ENCODE measurements at regions not wholly inside any gene's neighbourhood (a gene's known extent, or its start where the extent isn't known, plus 50 kb on each side); places are given as distances from the start of the nearest gene placed in this dataset.
"Not testable (repeated sequence)": the region's sequence is repeated elsewhere in the genome, so short reads cannot be mapped to it uniquely, and the experiment has no call there.

GRCh38 chr6:87754828-87755227 is 52.8 kb upstream of the AKIRIN2 start:
- intact Hi-C loops (cut with DNase I): no loop called here
- ATAC-seq (no peak), DNase-seq (ENCODE audit: low spot score) (no peak)

DNA sequence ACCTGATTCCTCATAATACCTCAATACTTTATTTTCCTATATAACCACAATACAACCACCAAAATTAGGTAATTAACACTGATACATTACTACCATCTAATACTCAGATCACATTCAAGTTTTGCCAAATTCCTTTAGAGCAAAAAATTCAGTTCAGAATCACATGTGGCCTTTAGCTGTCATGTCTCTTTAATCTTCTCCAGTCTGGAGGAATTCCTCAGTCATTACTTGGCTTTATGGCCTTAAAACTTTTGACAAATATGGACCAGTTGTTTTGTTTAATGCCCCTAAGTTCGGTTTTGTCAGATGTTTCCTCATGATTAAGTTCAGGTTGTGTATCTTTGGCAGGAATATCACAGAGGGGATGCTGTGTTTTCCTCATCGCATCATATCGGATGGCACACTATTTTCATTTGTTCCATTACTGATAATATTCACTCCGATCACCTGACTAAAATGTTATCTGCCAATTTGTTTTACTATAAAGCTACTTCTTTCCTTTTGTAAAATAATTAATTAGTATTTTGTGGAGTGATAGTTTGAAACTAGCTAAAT is 51.2 kb upstream of the AKIRIN2 start:
- intact Hi-C loops (cut with DNase I): no loop called here
- DNase-seq (ENCODE audit: low spot score): no peak
- no peak for ATAC-seq

- DNase-seq (ENCODE audit: low spot score); ATAC-seq; intact Hi-C loops (cut with DNase I): not testable (repeated sequence)
Observed at GRCh38 chr6:87752503-87752902, 50.5 kb upstream of the AKIRIN2 start.

All from sciatic nerve (tissue), 2 donors.